Right ventricle myocardium superior (tissue), 1 donor: ENCODE measurements at regions not wholly inside any gene's neighbourhood (a gene's known extent, or its start where the extent isn't known, plus 50 kb on each side); places are given as distances from the start of the nearest gene placed in this dataset.
A peak's percentile ranks its signal among the peaks of the same experiment; 100 is the strongest.
"Not testable (repeated sequence)": the region's sequence is repeated elsewhere in the genome, so short reads cannot be mapped to it uniquely, and the experiment has no call there.

Experiments
- ATAC-seq: fragments of 200-7000 bp; cut with Tn5 transposase; one replicate; pipeline ENCODE4 v1.9.1; 2020; ENCODE audit warnings: mild to moderate bottlenecking; ENCODE audit not compliant: poor library complexity
- DNase-seq: peaks from one replicate; pipeline ENCODE4 v3.0.0-alpha.2; 2020
- intact Hi-C: fragments of 100-400 bp; cut with DNase I; formaldehyde crosslinking; loops from one replicate; pipeline ENCODE4 v1.11.2; 2022
- donor health status: DM: no; HTN: yes; CAD: no; lungs with severe emphysema.

DNA sequence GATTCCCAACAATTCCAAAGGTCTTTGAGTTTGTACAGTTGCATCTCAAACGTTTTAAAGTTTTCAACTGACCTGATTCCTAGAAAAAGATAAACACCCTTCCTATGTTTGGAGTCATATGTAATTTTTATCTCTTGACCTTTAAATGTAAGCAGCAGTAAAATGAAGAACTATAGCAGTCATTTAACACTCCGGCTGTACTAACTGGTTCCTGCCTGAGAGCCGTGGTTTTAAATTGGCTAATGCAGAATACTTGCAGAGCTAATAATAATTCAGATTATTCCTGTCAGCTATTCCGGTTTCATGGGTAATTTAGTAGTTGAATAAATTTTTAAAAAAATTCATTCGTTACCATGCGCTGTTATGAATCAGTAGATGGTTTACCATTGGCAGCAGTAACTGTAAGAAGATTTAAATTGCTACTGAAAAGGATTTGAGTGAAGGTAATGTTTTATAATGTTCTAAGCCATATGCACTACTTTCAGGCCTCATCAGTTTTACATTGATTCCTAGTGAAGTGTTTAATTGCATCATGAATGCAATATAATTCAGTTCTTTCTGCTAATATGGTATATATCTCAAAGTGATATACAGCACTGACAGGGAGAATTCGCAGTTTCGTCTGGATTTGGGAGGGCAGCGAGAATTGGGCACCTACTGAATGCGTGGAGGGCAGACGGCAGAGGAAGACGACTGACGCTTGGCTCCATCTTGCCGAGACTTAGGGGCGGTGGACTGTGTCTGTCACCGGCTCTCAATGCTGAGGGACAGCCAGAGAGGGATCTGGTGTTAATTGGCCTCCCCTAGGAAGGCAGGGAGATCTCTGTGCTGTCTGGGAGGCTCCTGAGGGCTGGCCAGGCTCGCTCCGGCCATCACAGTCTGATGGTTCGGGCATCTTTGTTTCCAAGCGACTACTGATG, 217.7 kb downstream of the PHETA1 start:
- no peak for ATAC-seq
- DNase-seq, result no peak
- intact Hi-C loops, result no loop called here

GRCh38 chr12:111150360-111150759, 218.5 kb downstream of the PHETA1 start:
- DNase-seq (no peak), ATAC-seq (no peak)
- intact Hi-C loops, result no loop called here

GRCh38 chr12:111149299-111149698, 219.6 kb downstream of the PHETA1 start:
- ATAC-seq (no peak), DNase-seq (no peak)
- intact Hi-C loops, result no loop called here

- intact Hi-C loops, result no loop called here
- DNase-seq (no peak), ATAC-seq (no peak)
These were observed 220.9 kb downstream of the PHETA1 start for GRCh38 chr12:111148005-111148404.

GRCh38 chr12:111143271-111143670, 222.9 kb upstream of the MYL2 start:
- intact Hi-C loops, result no loop called here
- ATAC-seq (no peak), DNase-seq (no peak)

GRCh38 chr12:111141205-111141604, 220.8 kb upstream of the MYL2 start:
- intact Hi-C loops, result no loop called here
- no peak for DNase-seq
- ATAC-seq, result no peak

GRCh38 chr12:111138016-111138415, 217.6 kb upstream of the MYL2 start:
- DNase-seq, result no peak
- no peak for ATAC-seq
- intact Hi-C loops, result no loop called here

GRCh38 chr12:111135293-111135832, 215.0 kb upstream of the MYL2 start:
- no peak for DNase-seq
- intact Hi-C loops, result no loop called here
- no peak for ATAC-seq

DNA sequence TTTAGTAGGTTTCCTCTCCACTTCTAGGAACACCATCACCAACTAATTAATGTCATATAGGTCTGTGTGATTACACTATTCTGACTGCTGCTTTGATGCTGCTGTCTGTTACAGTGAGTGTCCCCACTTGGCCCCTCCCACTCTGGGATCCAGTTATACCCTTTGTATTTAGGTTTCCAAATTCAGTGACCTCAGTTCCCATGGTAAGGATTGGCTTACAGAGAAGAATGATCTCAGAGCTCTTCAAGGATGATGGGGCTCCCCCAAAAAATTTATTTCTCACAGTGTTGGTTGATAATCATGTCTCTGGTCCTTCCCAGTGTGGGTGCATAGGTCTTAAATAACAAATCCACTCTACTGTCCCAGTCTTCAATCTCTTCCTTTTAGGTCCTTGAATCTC, 210.0 kb upstream of the MYL2 start:
- intact Hi-C loops, result no loop called here
- no peak for ATAC-seq

DNA sequence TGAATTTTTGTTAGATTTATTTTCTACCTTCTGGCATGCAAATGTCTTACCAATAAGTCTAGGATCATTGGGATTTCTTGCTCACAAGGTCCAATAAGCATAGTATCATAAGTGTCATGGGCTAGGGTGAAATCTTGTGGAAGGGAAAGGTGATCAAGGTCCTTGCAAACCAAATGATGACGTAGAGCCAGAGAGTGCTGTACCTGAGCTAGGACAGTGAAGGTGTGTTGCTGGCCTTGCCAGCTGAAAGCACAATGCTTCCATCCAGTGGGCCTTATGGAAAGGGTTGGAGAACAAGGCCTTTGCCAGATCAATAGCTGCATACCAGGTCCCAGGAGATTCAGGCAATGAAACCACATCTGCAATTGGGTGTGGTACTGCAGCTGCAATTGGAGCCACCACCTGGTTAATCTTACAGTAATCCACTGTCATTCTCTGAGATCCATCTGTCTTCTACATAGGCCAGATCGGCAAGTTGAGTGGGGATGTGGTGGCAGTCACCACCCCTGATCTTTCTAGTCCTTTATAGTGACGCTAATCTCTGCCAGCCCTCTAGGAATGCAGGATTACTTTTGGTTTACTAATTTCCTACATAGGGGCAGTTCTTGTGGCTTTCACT, 208.9 kb upstream of the MYL2 start:
- ATAC-seq (no peak), DNase-seq (no peak)
- intact Hi-C loops, result no loop called here

More for the DNA sequence above, 210.0 kb upstream of the MYL2 start:
- DNase-seq, result no peak

- intact Hi-C loops, result no loop called here
- ATAC-seq (peak; percentile 71), DNase-seq (no peak)
These were observed 206.0 kb upstream of the MYL2 start for GRCh38 chr12:111126331-111126730.

- DNase-seq (no peak), ATAC-seq (no peak)
- intact Hi-C loops, result no loop called here
These were observed 203.8 kb upstream of the MYL2 start for GRCh38 chr12:111124183-111124582.

DNA sequence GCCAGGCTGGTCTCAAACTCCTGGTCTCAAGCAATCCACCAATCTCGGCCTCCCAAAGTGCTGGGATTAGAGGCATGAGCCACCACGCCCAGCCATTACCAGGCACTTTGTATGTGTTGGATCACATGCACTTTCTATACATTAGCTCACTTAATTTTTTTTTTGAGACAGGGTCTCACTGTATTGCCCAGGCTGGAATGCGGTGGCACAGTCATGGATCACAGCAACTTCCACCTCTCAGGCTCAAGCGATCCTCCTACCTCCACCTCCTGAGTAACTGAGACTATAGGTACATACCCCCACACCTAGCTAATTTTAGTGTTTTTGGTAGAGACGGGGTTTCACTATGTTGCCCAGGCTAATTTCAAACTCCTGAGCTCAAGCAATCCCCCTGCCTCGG, 203.0 kb upstream of the MYL2 start:
- intact Hi-C loops, result no loop called here
- no peak for ATAC-seq
- no peak for DNase-seq

DNA sequence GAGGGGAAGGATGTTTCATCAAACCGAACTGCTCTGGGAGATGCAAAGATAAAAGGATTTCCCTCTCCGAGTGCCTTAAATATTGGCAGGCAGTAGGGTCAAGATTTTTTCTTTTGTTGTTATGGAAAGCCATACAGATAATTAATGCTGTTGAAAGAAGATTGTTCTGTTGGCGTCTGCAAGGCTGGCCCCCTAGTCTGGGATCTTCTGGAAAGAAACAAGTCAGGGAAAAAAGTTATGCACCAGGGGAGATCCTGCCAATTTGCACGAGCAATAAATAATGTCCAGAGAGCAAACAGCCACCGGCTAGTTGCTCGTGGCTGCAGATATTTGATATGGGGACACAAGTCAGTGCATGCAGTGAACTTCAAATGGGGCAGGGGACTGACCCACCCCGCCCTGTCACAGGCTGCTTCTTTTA, 202.1 kb upstream of the MYL2 start:
- ATAC-seq, result no peak
- intact Hi-C loops, result no loop called here

GRCh38 chr12:111121840-111122239, 201.5 kb upstream of the MYL2 start:
- ATAC-seq, result peak; percentile 77
- no peak for DNase-seq
- intact Hi-C loops, result no loop called here

More for the DNA sequence above, 202.1 kb upstream of the MYL2 start:
- no peak for DNase-seq

DNA sequence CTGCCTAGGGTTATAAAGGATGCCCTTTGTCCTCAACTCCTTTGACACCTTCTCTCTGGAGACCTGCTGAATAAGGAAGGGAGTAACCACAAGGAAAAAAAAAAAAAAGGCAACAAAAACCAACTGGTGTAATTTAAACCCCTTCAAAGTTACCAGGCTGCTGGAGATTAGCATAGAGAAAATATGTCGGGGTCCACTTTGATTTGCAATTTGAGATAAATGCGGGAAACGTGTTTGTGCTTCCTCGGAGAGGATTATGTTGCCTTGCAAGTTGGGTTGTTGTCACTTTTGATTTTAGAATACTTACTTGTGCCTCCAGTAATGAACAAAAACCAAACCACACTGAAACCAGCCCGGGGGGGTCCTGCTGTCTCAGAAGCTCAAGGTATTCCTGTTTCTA, 200.2 kb upstream of the MYL2 start:
- no peak for ATAC-seq
- DNase-seq, result no peak
- intact Hi-C loops, result no loop called here

DNA sequence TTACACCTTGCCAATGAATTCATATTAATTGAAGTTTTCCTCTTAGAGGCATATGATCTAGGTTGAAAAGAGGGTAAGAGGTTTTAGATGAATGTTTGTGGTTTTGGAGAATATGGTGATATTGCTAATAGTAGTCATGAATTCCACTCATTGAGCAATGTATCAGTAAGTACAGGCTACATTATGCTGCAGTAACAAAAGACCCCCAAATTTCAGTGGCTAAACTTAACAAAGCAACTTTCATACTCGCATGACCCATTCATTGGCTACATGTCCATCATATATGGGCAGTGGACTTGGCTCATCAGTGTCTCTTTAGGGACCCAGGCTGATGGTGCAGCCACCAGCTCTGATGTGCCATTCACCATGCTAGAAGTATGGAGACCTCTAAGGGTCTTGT, 196.6 kb upstream of the MYL2 start:
- intact Hi-C loops, result no loop called here
- no peak for DNase-seq
- no peak for ATAC-seq

- DNase-seq, intact Hi-C loops, ATAC-seq: not testable (repeated sequence)
These were observed 192.9 kb upstream of the MYL2 start for GRCh38 chr12:111113313-111113712.

DNA sequence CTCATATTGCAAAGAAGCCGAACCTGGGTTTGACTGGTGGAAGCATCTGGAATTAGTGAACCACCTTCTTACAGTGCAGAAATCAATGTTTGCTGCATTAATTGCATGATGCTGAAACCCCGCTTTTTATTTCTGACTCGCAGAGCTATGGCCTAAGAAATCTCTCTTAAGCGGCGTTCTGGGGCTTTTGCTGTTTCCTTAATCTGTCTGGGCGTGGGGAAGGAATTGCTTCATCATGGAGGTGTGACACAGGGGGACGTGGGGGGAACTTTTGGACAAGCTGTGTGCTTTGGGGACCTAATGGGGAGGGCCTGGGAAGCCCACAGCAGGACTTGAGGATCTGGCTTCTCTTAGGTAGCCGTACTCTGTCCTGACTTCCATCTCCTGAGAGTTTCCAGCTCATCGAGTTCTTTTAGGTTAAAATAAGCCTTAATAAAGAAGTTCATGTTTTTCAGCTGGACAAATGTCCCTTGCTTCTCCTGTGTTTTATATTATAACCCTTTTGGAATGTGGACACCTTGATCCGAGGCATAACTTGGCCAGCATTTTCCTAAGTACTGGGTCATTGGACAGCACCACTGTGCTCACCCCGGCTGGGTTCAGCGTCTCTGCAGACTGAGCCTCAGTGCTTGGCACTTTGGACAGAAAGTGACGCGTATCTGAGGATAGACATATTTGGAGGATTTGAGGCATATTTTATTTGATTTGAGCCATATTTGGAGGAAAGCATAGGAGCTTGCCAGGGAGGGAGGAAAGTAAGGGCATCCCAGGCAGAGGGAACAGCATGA, 192.1 kb upstream of the MYL2 start:
- intact Hi-C loops, result no loop called here
- DNase-seq, result no peak
- no peak for ATAC-seq
